Ishikawa (cell line): ENCODE measurements at regions not wholly inside any gene's neighbourhood (a gene's known extent, or its start where the extent isn't known, plus 50 kb on each side); places are given as distances from the start of the nearest gene placed in this dataset.

Experiments
- EGR1 ChIP-seq: IDR thresholded peaks from 2 replicates; pipeline ENCODE4 v1.6.1; 2012
- EP300 ChIP-seq: IDR thresholded peaks from 2 replicates; pipeline ENCODE4 v1.6.1; 2012; ENCODE audit warnings: borderline replicate concordance
- TEAD4 ChIP-seq: IDR thresholded peaks from 2 replicates; pipeline ENCODE4 v1.6.1; 2012
- ZBTB7A ChIP-seq: IDR thresholded peaks from 2 replicates; pipeline ENCODE4 v1.6.1; 2012; ENCODE audit warnings: low read depth
- TF ChIP-seq, protein P1 (sequence below): IDR thresholded peaks from 2 replicates; pipeline ENCODE4 v1.6.1; 2012; ENCODE audit warnings: low read depth, mild to moderate bottlenecking

DNA sequence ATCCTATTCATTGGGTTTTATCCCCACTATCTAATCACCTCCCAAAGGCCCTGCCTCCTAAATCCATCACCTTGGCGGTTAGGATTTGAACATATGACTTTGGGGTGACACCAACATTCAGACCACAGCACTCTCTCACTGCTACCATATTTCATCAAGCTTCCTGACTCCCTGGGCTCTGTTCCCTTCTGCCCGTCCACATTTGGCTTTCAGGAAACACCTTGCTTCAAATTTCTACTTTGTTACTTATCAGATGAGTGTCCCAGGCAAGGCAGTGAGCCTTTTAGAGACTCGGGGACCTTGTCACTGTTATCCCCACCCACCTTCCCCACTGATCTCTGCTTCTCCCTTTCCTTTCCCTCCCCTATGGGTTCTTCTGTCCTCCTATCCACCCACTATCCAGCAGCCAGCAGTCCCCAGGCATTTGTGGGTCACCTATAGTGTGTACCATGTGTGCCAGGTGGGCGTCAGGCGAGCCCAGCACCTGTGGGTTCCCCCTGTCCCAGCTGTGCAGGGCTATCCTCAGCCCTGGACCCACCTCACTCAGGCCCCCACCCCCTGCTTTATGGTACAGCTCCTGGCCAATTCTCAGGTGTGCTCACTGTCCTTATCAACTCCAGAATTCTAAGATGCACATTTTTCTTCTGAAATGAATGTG lies 230.9 kb downstream of the LOXHD1 start:
- TF ChIP-seq ZBTB7A (no peak), EGR1 (no peak)
- TF ChIP-seq, protein P1, sequence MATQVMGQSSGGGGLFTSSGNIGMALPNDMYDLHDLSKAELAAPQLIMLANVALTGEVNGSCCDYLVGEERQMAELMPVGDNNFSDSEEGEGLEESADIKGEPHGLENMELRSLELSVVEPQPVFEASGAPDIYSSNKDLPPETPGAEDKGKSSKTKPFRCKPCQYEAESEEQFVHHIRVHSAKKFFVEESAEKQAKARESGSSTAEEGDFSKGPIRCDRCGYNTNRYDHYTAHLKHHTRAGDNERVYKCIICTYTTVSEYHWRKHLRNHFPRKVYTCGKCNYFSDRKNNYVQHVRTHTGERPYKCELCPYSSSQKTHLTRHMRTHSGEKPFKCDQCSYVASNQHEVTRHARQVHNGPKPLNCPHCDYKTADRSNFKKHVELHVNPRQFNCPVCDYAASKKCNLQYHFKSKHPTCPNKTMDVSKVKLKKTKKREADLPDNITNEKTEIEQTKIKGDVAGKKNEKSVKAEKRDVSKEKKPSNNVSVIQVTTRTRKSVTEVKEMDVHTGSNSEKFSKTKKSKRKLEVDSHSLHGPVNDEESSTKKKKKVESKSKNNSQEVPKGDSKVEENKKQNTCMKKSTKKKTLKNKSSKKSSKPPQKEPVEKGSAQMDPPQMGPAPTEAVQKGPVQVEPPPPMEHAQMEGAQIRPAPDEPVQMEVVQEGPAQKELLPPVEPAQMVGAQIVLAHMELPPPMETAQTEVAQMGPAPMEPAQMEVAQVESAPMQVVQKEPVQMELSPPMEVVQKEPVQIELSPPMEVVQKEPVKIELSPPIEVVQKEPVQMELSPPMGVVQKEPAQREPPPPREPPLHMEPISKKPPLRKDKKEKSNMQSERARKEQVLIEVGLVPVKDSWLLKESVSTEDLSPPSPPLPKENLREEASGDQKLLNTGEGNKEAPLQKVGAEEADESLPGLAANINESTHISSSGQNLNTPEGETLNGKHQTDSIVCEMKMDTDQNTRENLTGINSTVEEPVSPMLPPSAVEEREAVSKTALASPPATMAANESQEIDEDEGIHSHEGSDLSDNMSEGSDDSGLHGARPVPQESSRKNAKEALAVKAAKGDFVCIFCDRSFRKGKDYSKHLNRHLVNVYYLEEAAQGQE, result no peak

- TF ChIP-seq TEAD4, result no peak
- no peak for TF ChIP-seq EP300
- TF ChIP-seq EGR1, result no peak
Measured at GRCh38 chr18:46426679-46427047, 230.4 kb downstream of the LOXHD1 start.
